Hepatic stellate cell (primary cell): ENCODE measurements at regions not wholly inside any gene's neighbourhood (a gene's known extent, or its start where the extent isn't known, plus 50 kb on each side); places are given as distances from the start of the nearest gene placed in this dataset.

Experiments
- DNase-seq: peaks from one replicate; pipeline ENCODE4 v3.0.0; 2011; ENCODE audit warnings: low spot score

DNA sequence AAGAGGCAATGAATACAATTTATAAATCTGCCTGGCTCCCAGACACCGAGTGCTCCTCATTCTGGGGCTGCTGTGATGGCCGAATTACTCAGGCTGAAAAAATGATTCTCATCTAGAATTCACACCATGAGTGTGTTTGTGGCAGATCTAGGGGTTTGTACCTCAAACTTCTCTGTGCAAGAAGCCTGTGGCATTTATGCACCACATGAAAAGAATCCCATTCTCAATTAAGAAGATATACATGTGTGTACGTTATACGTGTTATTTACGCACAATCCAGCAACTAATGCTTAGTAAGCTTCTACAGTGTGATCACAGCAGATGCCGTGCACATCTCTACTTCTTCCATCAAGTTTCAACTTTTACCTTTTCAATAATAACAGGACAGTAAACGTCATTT, 476.8 kb downstream of the SHQ1 start:
- DNase-seq, result no peak

DNA sequence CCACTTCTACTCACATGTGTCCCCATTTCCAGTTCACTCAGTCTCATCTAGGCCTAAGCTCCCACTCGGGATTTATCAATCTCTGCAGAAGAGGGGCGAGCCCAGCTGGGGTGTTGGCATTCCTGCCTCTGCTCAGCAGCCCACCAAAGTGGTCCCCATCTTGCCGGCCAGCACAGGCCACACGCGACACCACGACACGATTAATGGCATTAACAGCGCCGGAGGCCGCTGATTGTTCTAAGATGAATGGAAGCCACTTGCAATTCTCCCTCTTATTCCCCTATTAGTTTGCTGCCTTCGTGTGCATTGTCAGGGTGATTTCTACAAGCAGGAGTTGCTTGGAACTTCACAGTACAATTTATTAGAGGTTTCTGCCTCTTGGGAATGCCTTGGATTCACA, 477.3 kb downstream of the SHQ1 start:
- DNase-seq, result no peak

DNA sequence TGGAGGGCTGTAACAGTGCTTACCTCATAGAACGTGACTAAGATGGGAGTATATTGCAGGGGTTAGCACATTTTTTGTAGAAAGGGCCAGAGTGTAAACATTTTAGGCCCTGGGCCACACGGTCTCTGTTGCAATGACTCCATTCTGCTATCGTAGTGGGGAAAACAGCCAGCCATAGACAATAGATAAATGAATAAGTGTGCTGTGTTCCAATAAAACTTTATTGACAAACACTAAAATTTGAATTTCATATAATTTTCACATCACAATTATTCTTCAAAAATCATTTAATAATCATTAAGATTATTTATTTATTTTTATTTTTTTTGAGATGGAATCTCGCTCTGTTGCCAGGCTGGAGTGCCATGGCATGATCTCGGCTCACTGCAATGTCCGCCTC, 478.6 kb downstream of the SHQ1 start:
- DNase-seq, result no peak

DNA sequence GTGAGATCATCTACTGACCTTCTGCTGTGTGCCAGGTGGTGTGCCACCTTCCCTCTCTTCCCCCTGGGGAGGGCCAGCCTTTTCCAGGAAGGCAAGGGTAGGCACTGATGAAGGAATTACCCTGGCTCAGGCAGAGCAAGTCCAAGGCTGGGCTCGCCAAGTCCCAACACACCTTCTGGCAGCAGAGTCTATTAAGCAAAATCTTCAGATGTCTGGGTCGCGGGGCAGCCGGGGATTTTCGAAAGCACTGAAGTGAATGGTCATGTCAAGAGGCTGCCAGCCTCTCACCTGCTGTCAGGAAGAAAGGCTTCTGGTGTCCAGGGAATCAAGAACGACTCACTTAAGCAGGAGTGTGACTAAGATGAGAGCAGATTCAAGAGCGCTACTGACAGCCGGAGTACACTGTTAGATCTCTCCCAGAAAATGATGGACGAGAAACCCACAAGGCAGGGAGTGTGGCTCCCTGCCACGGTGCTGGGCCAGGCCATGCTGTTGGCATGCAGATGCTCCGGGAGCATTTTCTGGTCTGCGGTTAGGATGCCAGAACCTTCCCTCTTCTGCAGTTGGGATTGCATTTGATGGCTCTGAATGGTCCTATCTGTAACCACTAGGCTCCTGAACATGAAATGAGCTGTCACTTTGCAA, 479.8 kb downstream of the SHQ1 start:
- DNase-seq, result no peak

DNA sequence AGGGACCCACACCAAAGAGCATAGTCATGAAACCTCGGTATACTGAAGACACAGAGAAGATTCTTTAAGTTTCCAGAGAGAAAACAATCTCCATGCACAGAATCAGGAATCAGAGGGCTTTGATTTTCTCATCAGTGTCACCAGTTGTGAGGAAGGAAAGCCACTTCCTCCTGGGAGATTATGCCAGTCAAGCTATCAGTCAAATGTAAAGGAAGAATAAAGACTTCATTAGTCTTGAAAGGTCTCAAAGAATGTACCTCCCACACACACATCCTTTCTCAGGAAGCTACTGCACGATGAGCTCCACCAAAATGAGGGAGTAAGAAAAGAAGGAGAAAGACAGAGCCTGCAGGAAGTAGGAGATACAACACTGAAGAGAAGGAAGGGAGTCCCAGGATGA, 486.3 kb downstream of the SHQ1 start:
- no peak for DNase-seq

DNA sequence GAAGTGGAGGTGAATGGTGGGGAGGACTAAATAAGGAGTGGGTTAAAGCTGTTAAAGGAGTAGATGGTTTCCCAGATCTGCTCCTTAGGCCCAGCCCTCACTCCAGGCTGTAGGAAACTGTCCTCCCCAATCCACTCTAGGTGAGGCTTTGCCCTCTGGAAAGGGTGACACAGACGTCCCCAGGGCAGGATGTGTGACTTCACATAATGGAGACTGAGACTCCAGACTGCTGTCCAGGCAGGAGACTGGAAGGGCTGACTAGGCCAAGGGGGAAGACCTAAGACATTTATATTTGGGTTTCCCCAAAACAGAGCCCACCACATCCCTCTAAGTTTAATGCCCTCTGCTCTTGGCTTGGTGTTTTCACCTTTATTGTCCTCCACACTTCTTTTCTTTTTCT, 488.5 kb downstream of the SHQ1 start:
- DNase-seq, result no peak

DNA sequence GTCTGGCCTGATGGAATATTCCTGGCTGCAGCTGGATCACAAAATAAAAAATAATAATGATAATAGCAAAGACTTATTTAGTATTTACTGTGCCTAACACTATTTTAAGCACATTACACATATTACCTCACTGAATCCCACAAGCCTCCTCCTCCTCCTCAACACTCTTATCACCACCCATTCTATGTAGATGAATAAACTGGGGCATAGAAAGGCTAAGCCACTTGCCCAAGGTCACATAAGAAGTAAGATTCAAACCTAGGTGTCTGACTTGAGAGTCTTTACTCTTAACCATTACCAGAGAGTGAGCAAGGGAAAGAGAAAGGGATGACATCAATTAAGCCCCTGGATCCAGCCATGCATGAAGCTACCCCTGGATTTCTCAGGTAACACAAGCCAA, 493.1 kb downstream of the SHQ1 start:
- no peak for DNase-seq

DNA sequence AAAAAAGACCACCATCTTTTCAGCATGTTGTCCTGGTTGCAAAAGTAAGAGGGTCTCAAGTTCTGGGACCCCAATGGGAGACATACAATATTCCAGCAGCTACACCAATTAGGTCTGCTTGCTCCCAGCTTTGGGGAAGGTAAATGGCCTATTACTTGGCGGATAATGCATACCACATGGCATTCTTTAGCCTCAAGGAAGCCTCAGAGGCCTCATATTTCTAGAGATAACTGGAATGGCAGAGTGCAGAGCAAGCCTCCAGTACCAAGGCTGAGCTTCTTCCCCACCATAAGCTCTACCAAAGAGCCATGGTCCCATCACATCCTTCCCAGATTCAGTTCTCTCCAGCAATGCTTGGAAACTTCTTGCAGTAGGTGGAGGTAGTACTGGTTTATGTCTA, 493.8 kb downstream of the SHQ1 start:
- DNase-seq, result no peak

DNA sequence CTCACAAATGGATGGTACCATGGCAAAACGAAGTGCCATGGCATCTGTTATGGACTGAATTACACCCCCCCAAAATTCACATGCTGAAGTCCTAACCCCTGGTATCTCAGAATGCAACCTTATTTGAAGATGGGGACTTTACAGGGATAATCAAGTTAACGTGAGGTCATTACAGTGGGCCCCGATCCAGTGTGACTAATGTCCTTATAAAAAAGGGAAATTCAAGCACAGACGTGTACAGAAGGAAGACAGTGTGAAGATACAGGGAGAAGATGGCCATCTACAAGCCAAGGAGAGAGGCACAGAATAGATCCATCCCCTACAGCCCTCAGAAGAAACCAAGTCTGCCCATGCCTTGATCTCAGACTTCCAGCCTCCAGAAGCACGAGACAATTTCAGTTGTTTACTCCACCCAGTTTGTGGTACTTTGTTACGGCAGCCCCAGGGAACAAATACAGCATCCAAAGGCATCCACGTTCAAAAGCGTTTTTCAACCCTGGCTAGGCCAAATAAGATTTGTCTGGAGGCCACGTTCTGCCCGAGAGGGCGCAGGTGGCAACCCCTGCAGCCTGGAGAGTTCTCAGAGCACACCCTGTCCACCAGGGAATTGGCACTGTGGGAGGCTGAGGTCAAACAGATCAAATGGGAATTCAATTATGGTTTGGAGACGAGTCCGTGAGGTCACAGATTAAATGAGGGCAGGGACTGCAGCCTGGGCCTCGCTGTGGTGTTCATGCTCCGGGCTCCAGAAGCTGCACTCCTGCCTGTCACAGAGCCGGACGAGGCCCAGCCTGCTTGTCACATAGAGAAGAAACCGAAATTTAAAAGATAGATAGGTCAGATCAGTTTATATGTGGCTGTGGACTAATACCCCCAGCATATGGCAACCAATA, 494.8 kb downstream of the SHQ1 start:
- no peak for DNase-seq

DNA sequence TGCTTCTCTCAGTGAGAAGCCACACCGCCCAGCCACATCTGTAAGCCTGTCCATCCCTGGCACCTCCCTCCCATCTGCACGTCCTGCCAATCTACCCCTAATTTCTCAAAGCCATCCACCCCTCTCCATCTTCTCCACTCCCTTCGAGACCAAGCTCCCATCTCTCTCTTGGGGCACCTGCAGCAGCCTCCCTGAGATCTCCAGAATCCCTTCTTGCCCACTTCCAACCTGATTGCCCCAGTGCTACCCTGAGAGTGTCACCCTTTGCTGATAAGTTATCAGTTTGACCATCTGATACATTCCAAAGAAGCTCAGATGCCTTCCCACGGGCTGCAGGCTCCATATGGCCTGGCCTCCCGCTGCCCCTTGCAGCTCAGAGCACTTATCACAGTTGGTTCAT, 496.1 kb downstream of the SHQ1 start:
- DNase-seq, result no peak

DNA sequence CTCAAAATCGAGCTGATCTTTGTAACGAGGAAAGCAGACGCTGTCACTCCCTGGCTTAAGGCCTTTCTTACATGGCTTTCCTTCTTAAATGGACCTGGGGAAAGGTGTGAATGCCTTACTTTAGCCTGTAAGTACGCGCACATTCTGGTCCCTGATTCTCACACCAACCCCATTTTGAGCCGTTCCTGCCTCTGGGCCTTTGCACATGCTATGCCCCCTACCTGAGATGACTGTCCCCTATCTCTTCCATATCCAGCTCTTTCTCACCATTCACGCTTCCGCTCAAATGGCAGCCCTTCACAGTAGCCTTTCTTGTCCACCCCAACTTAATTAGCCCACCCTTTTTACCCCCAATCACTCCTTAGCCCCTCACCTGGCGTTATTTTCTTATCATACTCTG, 496.7 kb downstream of the SHQ1 start:
- no peak for DNase-seq

DNA sequence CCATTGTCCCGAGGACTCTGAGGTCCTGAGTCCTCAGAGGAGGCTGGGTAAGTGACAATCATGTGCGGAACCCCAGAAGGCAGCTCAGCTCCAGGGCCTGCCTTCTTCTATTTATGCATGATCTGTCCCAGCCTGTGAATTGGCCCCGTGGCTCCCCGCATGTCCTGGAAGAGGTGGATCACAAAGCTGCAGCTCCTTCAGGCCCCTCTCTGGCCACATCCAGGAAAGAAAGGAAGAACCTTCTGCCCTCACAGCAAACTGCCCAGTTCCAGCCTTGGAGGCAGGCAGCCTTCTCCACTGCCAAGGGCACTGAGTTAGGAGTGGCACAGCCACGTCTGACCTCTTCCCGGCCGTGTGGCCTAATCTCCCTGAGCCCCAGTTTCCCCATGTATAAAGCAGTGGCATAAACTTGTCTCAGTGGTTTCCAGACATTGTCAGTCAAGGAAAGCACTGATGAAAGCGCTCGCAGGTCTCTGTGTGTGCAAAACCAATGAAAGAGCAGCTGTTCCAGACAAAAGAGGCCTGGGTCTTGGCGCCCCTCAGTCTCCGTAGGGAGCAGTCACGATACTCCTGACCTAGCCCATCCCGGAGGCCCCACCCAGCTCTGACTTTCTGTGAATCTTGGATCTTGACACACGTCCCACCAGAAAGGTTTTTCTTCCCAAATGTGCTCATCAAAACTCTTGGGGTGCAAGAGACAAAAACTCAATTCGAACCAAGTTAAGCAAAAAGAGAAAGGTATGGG, 497.3 kb downstream of the SHQ1 start:
- DNase-seq, result no peak

DNA sequence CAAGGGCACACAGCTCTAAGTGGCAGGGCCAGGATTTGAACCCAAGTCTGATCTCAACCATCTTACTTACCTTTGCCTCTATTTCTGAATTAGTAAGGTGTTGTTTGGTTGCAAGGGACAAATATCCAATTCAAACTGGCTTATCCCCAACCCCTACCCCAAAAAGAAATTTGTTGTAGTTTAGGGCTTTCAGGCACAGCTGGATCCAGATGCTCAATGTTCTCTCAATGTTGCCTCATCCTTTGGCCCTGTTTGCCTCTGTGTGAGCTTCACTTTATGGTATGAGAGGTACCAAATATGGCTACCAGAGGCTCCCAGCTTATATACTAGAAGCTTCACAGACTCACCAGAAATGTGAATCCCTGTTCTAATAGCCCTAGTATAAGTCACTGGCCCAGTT, 499.9 kb downstream of the SHQ1 start:
- no peak for DNase-seq

DNA sequence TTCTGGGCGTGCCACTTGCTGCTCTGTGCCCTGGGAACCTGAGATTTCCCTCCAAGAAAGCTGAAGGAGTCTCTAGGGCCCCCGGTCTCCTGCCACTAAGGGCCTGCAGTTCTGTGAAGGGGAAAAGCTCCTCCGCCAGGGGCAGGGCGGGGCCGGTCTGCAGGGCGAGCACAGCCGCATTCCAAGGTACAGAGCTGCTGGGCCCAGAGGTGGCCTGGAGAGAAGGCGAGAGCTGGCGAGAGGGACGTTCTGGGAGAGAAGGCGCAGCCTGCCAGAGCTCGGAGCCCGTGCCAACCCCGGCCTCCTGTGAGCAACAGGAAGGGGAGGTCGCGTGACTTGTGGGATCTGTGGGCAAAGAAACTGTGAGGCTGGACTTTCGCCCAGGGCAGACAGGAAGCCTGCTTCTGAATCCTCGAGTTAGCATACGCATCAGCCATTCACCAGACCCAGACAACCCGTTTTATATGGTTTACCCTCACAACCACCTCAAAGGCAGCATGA, 500.4 kb downstream of the SHQ1 start:
- DNase-seq, result peak; percentile 57

DNA sequence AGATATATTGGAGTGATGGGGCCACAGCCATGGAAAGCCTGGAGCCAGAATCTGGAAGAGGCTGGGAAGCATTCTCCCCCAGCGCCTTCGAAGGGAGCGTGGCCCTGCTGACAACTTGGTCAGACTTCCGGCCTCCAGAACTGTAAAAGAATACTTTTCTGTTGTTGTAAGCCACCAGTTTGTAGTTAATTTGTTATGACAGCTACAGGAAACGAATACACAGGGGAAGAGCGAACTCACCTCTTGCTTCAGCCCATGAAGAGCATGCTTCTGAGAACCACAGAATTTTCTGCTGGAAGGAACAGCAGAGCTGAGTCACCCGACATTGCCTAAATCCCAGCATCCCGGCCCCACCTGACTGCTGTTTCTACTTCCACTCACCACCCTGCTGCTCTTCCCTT, 501.7 kb downstream of the SHQ1 start:
- peak; percentile 81 for DNase-seq

DNA sequence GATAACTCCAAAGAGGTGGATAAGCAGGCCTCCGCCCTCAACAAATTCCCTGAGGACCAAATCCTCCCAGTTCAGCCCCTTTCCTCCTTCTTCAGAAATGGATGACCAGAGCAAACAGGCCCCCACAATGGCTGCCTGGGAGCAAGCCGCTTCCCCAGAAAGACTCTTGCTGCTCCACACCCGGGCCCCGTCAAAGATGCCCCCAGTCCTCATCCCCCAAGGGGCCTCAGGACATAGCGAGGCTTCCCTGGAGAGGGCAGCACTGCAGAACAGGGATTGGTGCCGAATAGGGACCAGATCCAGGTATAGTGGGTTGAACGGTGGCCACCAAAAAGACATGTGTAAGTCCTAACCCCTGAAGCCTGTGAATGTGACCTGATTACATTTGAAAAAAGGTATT, 502.3 kb downstream of the SHQ1 start:
- no peak for DNase-seq

DNA sequence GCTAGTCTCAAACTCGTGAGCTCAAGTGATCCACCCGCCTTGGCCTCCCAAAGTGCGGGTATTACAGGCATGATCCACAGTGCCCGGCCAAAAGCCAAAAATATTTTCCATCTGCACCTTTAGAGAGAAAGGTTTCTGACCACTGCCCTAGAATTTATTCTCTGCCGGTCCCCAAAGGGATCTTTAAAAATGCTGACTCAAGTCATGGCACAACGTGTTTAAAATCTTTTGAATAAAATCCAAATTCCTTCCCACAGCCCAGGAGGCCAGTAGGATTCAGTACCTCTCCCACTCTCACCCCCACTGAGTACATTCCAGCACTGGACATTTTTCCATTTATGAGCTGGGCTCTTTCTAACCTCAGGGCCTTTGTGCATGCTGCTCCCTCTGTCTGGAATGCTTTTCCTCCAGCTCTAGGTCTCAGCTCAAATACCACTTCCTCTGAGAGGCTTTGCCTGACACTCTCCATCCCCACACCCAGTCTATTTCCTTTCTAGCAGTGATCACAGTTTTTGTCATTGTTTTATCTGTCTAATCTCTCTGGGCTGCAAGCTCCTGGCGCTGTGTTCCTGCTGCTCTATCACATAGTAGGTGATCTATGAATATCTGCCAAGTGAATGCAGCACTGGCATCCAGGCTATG, 502.9 kb downstream of the SHQ1 start:
- DNase-seq, result no peak

DNA sequence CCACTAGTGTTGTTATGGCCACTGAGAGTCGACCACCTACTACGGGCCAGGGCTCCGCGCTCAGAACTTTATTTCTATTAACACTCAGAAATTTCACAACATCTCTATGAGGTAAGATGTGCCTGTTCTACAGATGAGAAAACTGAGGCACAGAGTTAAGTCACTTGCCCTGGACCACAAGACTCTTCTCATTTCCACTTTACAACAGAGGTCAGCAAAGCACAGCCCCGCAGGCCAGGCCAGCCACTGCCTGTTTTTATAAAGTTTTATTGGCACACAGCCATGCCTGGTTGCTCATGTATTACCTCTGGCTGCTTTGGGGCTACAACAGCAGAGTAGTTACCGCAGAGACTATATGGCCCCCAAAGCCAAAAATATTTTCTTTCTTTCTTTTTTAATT, 503.6 kb downstream of the SHQ1 start:
- DNase-seq, result no peak

DNA sequence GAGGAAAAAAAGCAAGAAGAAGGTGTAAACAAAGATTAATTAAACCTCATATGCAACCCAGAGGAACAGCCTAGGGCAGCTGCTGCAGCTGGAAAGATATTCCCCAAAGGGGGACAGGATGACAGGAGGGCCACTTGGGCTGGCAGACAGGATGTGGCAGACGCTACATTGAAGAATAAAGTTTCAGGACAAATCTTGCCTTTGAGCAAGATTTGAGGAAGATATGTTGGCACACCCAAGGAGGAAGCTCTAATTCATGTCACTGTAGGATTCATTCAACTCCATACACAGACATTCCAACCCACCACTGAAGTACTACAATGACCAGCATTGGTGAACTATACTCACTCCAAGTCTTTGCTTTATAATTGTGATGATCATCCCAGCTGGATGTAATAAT, 504.0 kb downstream of the SHQ1 start:
- DNase-seq, result no peak

DNA sequence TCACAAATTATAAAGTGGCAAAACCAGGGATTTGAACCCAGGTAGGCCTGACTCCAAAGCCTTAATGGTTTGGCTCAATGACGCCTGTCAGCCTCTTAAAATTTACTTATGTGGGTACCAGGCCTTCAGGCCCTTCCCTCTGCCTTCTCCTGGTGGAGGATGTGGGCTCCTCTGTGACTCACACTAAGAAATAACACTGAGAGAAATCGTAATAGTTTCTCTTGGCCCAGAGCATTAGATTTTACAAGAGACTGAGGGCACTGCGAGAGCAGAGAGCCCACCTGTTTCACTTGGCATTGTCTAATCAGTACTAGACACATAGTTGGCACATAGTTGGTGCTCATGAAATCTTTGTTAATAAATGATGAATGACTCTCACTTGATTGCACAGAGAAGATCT, 505.2 kb downstream of the SHQ1 start:
- DNase-seq, result peak; percentile 64

DNA sequence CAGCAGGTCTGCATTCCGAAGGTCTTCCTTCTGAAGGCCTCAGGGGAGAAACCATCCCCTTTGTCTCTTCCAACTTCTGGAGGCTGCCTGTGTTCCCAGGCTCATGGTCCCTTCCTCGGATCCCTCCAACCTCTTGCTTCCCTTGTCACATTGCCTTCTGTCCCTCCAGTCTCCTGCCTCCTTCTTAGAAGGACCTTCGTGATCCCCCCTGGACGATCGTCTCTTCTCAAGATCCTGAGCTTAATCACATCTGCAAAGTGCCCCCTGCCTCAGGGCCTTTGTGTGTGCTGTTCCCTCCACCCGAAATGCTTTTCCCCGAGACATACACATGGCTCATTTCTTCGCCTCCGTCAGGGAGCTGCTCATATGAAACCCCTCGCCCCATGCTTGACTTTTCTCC, 505.8 kb downstream of the SHQ1 start:
- no peak for DNase-seq

DNA sequence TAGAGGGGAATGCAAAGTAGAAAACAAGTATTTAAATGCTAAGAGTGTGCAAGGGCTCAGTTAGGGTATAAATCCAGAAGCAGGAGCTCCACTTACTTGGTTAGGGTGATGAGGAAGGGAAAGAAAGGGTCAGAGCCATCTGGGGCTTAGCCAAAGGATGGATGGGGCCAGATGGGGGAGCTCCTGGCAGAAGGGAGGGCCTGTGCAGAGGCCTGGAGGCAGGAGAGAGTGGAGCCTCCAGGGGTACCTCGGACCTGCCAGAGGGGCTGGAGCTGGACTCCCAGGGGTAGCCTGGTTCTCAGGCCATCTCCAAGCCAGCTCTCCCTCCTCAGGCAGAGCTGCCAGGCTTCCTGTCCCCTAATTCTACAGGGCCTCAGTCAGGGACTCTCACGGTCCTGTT, 506.3 kb downstream of the SHQ1 start:
- DNase-seq, result no peak
